Esophagus squamous epithelium (tissue), 4 donors: ENCODE measurements at regions not wholly inside any gene's neighbourhood (a gene's known extent, or its start where the extent isn't known, plus 50 kb on each side); places are given as distances from the start of the nearest gene placed in this dataset.

Experiments used
- POLR2A ChIP-seq, 4 donors: fragments of 450-650 bp; IDR thresholded peaks; one replicate each; pipeline ENCODE4 v1.6.1; 2017; ENCODE audit warnings: antibody characterized with exemption in 4 of 4, mild to moderate bottlenecking in 4 of 4, moderate library complexity in 3 of 4
- TF ChIP-seq, protein P1 (sequence below), 6 experiments: fragments of 450-650 bp in 4 of 6; fragments of 200-600 bp in 2 of 6; sonication (generic) in 2 of 6; IDR thresholded peaks; one replicate each; pipeline ENCODE4 v1.5.1; 2016 to 2019; ENCODE audit warnings: antibody characterized with exemption in 6 of 6, mild to moderate bottlenecking in 4 of 6, moderate library complexity in 4 of 6

DNA sequence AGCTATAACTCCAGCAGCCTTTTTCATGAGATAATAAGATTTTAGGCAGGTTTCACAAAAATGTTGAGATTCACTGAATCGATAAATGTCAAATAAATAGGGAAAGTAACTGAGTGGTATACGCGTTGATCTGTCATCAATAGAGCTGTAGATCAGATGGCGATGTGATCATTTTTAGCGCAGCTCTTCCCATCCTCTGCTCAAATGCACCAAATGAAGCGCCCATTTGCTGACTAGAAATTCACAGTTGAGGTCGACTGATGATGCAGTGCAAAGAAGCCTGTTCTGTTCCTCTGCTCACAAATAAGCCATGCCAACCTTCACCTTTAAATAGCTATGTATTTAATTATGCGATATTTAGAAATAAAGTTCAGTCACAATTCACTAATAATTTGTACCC is 693.5 kb downstream of the ARHGAP15 start:
- TF ChIP-seq, protein P1, sequence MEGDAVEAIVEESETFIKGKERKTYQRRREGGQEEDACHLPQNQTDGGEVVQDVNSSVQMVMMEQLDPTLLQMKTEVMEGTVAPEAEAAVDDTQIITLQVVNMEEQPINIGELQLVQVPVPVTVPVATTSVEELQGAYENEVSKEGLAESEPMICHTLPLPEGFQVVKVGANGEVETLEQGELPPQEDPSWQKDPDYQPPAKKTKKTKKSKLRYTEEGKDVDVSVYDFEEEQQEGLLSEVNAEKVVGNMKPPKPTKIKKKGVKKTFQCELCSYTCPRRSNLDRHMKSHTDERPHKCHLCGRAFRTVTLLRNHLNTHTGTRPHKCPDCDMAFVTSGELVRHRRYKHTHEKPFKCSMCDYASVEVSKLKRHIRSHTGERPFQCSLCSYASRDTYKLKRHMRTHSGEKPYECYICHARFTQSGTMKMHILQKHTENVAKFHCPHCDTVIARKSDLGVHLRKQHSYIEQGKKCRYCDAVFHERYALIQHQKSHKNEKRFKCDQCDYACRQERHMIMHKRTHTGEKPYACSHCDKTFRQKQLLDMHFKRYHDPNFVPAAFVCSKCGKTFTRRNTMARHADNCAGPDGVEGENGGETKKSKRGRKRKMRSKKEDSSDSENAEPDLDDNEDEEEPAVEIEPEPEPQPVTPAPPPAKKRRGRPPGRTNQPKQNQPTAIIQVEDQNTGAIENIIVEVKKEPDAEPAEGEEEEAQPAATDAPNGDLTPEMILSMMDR (IDR thresholded peaks at IDR 0.05), result no peak
- no peak for TF ChIP-seq POLR2A (IDR thresholded peaks at IDR 0.05)
